Keratinocyte (primary cell): ENCODE measurements at regions not wholly inside any gene's neighbourhood (a gene's known extent, or its start where the extent isn't known, plus 50 kb on each side); places are given as distances from the start of the nearest gene placed in this dataset.
A peak's percentile ranks its signal among the peaks of the same experiment; 100 is the strongest.

Experiments used
- DNase-seq: peaks from one replicate; pipeline ENCODE4 v3.0.0-alpha.2; 2011; ENCODE audit warnings: low read depth, missing footprints, low spot score
- FAIRE-seq: peaks from 2 replicates; lab custom pipeline; 2011; peaks lifted over from hg19 to GRCh38; lab: Jason Lieb, UNC
- H2AFZ ChIP-seq: 2 replicates; pipeline ENCODE4 v1.6.0; 2012; ENCODE audit warnings: low read length, control low read depth, inconsistent platforms; ENCODE audit not compliant: control insufficient read depth
- H3K27ac ChIP-seq: 2 replicates; pipeline ENCODE4 v1.5.1; 2011; ENCODE audit warnings: low read length; ENCODE audit not compliant: control insufficient read depth, insufficient read depth
- H3K27me3 ChIP-seq: 3 replicates; pipeline ENCODE4 v1.6.0; 2011; ENCODE audit warnings: low read length; ENCODE audit not compliant: control insufficient read depth, insufficient read depth; ENCODE audit errors: extremely low read depth
- H3K36me3 ChIP-seq, 2 experiments: 2 replicates in 1 of 2; 3 replicates in 1 of 2; pipeline ENCODE4 v1.5.1; 2011; ENCODE audit warnings: low read length in 2 of 2, mild to moderate bottlenecking in 1 of 2; ENCODE audit not compliant: control insufficient read depth in 2 of 2, insufficient read depth in 2 of 2; ENCODE audit errors: extremely low read depth in 1 of 2
- H3K4me1 ChIP-seq: 3 replicates; pipeline ENCODE4 v1.5.1; 2011; ENCODE audit warnings: low read length; ENCODE audit not compliant: control insufficient read depth, insufficient read depth; ENCODE audit errors: extremely low read depth
- H3K4me2 ChIP-seq: 3 replicates; pipeline ENCODE4 v1.6.0; 2011; ENCODE audit warnings: low read depth, low read length; ENCODE audit not compliant: control insufficient read depth, insufficient read depth; ENCODE audit errors: extremely low read depth
- H3K4me3 ChIP-seq, 3 experiments: fragments of 200-600 bp in 1 of 3; sonication (generic) in 1 of 3; 2 replicates in 2 of 3; 3 replicates in 1 of 3; pipeline ENCODE4 v1.5.1; 2011 to 2016; ENCODE audit warnings: low read length in 3 of 3, mild to moderate bottlenecking in 3 of 3, control low read depth in 2 of 3, inconsistent platforms in 1 of 3, low read depth in 1 of 3, mixed read lengths in 1 of 3, mixed run types in 1 of 3, moderate library complexity in 1 of 3; ENCODE audit not compliant: control insufficient read depth in 2 of 3, insufficient read depth in 2 of 3; ENCODE audit errors: extremely low read depth in 1 of 3
- H3K79me2 ChIP-seq: 2 replicates; pipeline ENCODE4 v1.6.0; 2012; ENCODE audit warnings: low read length; ENCODE audit not compliant: control insufficient read depth, insufficient read depth
- H3K9ac ChIP-seq: 3 replicates; pipeline ENCODE4 v1.6.0; 2011; ENCODE audit warnings: low read length; ENCODE audit not compliant: control insufficient read depth, insufficient read depth; ENCODE audit errors: extremely low read depth
- H3K9me1 ChIP-seq: 3 replicates; pipeline ENCODE4 v1.6.0; 2011; ENCODE audit warnings: low read length; ENCODE audit not compliant: control insufficient read depth, insufficient read depth; ENCODE audit errors: extremely low read depth
- H3K9me3 ChIP-seq: 2 replicates; pipeline ENCODE4 v1.5.1; 2012; ENCODE audit warnings: low read depth, low read length; ENCODE audit not compliant: control insufficient read depth
- H4K20me1 ChIP-seq: 3 replicates; pipeline ENCODE4 v1.6.0; 2011; ENCODE audit warnings: low read length; ENCODE audit not compliant: control insufficient read depth, insufficient read depth; ENCODE audit errors: extremely low read depth
- EZH2 ChIP-seq: IDR thresholded peaks from one replicate; pipeline ENCODE4 v1.6.1; 2012; ENCODE audit warnings: inconsistent platforms, mild to moderate bottlenecking, low read length, moderate library complexity
- dilution Hi-C: fragments of 300-500 bp; cut with MboI; formaldehyde crosslinking; loops from one replicate; pipeline ENCODE4 v1.7.0; 2020; ENCODE audit warnings: low sequenced_read_pairs; ENCODE audit not compliant: extremely low pct_ligation_motif_present
- TF ChIP-seq, protein P1 (sequence below), 3 experiments: IDR thresholded peaks in 1 of 3; conservative IDR thresholded peaks in 1 of 3; optimal IDR thresholded peaks in 1 of 3; 2 replicates in 2 of 3; 3 replicates in 1 of 3; pipeline versions ENCODE3 to v1.5.1; 2011; ENCODE audit warnings: low read length in 3 of 3, mild to moderate bottlenecking in 3 of 3, moderate library complexity in 2 of 3, control low read depth in 1 of 3, inconsistent platforms in 1 of 3; ENCODE audit not compliant: insufficient read depth in 2 of 3; ENCODE audit errors: extremely low read depth in 1 of 3

- Histone ChIP-seq H3K27me3 (peaks cover 5% of the 10 kb centered on the region), H3K9me1 (no peaks in the 10 kb centered on the region), H3K79me2 (no peaks in the 10 kb centered on the region), H4K20me1 (no peaks in the 10 kb centered on the region), H3K4me1 (peaks cover 7% of the 10 kb centered on the region), H3K36me3 (no peaks in the 10 kb centered on the region), H3K4me2 (no peak overlapping the region), H3K4me3 (no peak overlapping the region), H2AFZ (no peak overlapping the region), H3K9ac (no peak overlapping the region), H3K9me3 (no peaks in the 10 kb centered on the region), H3K27ac (no peak overlapping the region)
- DNase-seq (no peak), FAIRE-seq (no peak)
- dilution Hi-C loops: no loop called here
- no peak for TF ChIP-seq EZH2
- TF ChIP-seq, protein P1, sequence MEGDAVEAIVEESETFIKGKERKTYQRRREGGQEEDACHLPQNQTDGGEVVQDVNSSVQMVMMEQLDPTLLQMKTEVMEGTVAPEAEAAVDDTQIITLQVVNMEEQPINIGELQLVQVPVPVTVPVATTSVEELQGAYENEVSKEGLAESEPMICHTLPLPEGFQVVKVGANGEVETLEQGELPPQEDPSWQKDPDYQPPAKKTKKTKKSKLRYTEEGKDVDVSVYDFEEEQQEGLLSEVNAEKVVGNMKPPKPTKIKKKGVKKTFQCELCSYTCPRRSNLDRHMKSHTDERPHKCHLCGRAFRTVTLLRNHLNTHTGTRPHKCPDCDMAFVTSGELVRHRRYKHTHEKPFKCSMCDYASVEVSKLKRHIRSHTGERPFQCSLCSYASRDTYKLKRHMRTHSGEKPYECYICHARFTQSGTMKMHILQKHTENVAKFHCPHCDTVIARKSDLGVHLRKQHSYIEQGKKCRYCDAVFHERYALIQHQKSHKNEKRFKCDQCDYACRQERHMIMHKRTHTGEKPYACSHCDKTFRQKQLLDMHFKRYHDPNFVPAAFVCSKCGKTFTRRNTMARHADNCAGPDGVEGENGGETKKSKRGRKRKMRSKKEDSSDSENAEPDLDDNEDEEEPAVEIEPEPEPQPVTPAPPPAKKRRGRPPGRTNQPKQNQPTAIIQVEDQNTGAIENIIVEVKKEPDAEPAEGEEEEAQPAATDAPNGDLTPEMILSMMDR (optimal IDR thresholded peaks at IDR 0.05 in 1 of 3, IDR thresholded peaks at IDR 0.05 in 1 of 3, conservative IDR thresholded peaks at IDR 0.05 in 1 of 3; ENCODE audit: extremely low read depth in 1 of 3, insufficient read depth in 2 of 3, low read length in 3 of 3): no peak
Observed at GRCh38 chr7:50872437-50872836, 89.7 kb upstream of the GRB10 start.

DNA sequence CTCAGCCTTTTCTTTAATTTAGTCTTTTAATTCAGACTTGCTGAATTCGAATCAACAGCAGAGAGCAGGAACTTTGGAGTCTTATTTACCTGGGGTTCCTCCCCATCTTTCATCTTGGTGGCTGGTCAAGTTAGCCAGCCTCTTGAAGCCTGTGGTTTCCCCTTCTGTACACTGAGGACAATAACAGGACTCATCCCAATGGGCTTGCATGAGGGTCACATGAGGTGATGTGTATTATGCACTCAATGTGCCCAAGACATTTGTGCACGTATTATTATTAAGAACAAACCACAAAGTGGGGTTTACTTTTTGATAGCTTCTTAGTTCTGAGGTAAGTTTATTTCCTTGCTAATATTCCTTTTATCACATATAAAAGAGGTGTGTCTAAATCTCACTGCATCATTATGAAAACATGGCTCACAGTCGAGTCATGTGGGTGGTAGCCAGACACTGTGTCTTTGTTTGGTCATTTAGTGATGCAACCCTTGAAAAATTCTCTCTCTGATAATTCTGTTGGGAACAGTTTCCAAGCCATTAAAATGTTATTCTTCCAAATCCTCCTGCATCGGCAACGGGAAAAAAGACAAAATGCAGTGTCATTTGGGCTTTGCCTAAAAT, 86.5 kb upstream of the GRB10 start:
- no peaks in the 10 kb centered on the region for H3K36me3 ChIP-seq
- peaks cover 7% of the 10 kb centered on the region for H3K4me1 ChIP-seq
- H3K4me2 ChIP-seq: no peak overlapping the region
- no peaks in the 10 kb centered on the region for H3K9me1 ChIP-seq
- TF ChIP-seq, protein P1 (optimal IDR thresholded peaks at IDR 0.05 in 1 of 3, IDR thresholded peaks at IDR 0.05 in 1 of 3, conservative IDR thresholded peaks at IDR 0.05 in 1 of 3; ENCODE audit: extremely low read depth in 1 of 3, insufficient read depth in 2 of 3, low read length in 3 of 3): no peak
- TF ChIP-seq EZH2: no peak
- H3K9ac ChIP-seq: no peak overlapping the region
- peak; percentile 68 for FAIRE-seq
- no peak overlapping the region for H2AFZ ChIP-seq
- H3K27ac ChIP-seq: no peak overlapping the region
- H3K9me3 ChIP-seq: no peaks in the 10 kb centered on the region
- H3K4me3 ChIP-seq: no peak overlapping the region
- dilution Hi-C loops: no loop called here
- DNase-seq: no peak
- no peaks in the 10 kb centered on the region for H4K20me1 ChIP-seq
- peaks cover 17% of the 10 kb centered on the region for H3K27me3 ChIP-seq
- no peaks in the 10 kb centered on the region for H3K79me2 ChIP-seq
